SK-N-MC (cell line): ENCODE measurements at regions not wholly inside any gene's neighbourhood (a gene's known extent, or its start where the extent isn't known, plus 50 kb on each side); places are given as distances from the start of the nearest gene placed in this dataset.

Experiments used
- EZH2 ChIP-seq: fragments of 200-600 bp; sonication (generic); IDR thresholded peaks from one replicate; pipeline ENCODE4 v1.6.1; 2017; ENCODE audit warnings: antibody characterized with exemption
- POLR2AphosphoS5 ChIP-seq: IDR thresholded peaks from 2 replicates; pipeline ENCODE4 v1.6.1; 2012; ENCODE audit warnings: mild to moderate bottlenecking, low read depth, low read length, borderline replicate concordance

- TF ChIP-seq POLR2AphosphoS5: no peak
- no peak for TF ChIP-seq EZH2
These were observed 650.1 kb downstream of the NPHP4 start for GRCh38 chr1:5342172-5342571.
